RPMI7951 (cell line): ENCODE measurements at regions not wholly inside any gene's neighbourhood (a gene's known extent, or its start where the extent isn't known, plus 50 kb on each side); places are given as distances from the start of the nearest gene placed in this dataset.
"Not testable (repeated sequence)": the region's sequence is repeated elsewhere in the genome, so short reads cannot be mapped to it uniquely, and the experiment has no call there.

Experiments
- DNase-seq: peaks from one replicate; pipeline ENCODE4 v3.0.0-alpha.2; 2012; ENCODE audit warnings: low read depth

DNA sequence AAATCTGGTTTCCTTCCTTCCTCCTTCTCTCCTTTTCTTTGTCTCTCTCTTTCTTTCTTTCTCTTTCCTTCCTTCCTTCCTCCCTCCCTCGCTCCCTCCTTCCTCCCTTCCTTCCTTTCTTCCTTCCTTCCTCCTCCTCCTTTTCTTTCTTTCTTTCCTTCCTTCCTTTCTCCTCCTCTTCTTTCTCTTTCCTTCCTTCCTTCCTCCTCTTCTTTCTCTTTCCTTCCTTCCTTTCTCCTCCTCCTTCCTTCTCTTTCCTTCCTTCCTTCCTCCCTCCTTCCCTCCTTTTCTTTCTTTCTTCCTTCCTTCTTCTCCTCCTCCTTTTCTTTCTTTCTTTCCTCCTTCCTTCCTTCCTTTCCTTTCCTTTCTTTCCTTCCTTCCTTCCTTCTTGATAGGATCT lies 61.2 kb downstream of the VIP start:
- DNase-seq = no peak

DNA sequence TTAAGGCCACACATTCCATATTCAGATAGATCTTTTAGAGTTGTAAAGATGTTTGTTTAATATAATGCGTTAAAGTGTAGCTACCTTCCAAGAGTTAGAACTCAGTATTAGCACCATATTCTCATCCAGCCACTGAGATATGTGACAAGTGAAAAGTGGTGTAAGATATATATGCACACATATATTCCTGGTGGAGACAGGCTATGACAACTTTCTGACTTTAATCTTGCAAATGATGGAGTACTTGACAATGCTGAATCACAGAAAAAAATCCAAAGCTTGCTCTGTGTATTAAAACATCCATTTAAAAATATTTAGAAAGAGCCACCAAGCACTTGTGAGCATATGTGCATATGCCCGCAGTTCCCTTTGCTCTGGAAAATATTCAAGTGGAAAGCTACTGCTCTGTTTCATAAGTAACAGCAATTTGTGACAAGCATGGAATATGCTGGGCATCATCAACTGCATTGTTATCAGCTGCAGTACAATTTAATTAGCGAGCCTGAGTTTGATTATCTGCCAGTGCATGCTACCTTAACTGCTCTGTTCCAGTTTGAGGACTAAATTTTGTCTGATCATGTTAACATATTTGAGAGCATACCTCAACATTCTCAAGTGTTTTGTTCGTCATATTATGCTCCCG lies 64.8 kb downstream of the VIP start:
- DNase-seq = no peak

DNA sequence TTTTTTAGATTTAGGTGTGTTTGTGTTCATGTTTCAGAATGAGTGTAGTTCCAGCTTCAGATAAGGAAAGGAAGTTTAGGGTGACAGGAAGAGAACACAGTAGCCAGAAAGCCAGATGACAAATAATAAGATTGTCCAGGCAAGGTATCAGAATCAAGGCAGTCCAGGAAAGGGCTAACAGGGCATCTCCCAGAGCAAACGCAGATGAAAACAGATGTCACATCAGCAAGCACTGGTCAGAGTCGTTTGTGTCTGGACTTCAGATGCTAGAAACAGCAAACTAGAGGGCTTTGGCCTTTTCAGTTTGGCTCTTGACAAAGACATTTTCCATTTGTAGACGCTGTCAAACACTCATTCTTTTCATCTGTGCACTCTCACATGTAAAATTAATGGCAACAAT lies 65.5 kb downstream of the VIP start:
- no peak for DNase-seq

DNA sequence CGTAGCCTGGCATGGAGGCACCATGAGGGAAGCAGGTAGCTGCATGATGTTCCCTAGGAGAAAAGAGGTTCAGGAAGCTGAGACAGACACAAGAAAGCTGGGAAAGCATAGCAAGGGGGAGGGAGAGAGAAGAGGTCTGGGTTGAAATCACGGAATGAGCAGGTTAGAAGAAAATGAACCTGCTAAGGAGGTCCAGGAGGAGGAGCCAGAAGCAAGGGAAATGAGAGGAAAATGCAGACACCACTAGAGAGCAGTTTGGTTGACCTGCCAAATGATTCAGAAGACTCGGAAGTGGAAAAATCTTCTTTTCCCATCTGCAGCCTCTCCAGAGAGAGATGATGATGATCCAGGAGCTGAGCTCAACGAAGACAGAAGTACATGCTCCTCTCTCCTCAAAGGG lies 70.9 kb downstream of the VIP start:
- peak; percentile 2 for DNase-seq

DNA sequence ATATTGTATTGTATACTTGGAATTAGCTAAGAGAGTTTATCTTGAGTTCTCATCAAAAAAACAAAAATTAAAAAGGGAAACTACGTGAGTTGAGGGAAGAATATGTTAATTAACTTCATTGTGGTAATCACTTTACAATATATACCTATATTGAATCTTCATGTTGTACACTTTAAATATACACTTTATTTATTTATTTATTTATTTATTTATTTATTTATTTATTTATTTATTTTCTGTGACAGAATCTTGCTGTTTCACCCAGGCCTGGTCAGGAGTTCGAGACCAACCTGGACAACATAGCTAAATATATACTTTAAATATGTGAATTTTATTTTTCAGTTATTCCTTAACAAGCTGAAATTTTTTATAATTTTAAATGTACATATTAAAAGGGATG lies 74.1 kb downstream of the VIP start:
- DNase-seq = no peak

DNA sequence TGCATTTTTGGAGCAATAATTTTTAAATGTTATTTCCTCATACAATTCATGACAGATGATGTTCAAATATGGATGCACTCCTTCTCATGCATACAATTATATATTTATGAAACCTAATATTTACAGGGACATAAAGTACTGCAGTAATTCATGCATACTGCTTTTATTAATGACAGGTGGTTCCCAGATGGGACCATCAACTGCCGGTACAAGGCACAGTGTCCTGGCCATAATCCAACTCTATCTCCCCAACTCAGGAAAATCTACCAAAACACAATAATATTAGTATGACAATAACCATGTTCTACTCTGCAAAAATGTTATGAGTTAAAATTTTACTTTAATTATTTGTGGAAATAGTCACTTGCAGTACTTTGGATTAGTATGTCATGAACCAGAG lies 77.8 kb downstream of the VIP start:
- DNase-seq = no peak

DNA sequence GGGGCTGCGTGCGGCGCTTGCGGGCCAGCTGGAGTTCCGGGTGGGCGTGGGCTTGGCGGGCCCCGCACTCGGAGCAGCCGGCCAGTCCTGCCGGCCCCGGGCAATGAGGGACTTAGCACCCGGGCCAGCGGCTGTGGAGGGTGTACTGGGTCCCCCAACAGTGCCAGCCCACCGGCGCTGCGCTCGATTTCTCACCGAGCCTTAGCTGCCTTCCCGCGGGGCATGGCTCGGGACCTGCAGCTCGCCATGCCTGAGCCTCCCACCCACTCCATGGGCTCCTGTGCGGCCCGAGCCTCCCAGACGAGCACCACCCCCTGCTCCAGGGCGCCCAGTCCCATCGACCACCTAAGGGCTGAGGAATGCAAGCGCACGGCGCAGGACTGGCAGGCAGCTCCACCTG lies 83.8 kb downstream of the VIP start:
- DNase-seq = not testable (repeated sequence)

DNA sequence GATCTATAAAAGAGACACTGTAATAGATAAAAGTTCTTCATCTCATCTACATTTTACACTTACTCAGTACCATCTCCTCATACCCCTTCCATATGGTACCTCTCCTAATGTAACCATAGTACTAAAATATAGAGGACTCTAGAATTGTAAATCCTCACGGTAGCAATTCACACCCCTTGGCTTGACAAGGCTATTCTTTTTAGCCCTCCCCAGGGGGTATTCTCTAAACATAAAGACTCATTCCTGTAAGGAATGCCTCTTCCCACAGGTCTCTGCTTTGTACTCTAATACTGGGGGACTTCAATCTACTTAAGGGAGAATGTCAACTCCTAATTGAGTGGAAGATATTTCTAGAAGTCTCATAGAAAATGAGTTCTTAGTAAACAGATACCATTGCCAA lies 85.9 kb downstream of the VIP start:
- DNase-seq = no peak

DNA sequence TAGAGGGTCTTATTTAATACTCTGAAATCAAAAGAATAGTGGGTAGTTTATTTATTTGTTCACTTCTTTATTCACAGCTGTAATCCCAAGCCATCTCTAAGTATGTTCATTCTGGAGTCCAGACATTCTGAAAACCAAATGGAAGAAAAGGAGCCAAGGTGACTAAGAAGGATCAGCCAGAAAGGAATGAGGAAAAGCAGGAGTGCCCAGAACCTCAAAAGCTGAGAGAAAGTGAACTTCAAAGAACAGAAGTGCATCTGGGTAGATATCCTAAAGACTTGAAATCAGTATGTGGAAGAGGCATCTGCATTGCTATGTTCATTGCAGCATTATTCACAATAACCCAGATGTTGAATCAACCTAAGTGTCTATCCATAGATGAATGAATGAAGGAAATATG lies 94.8 kb downstream of the VIP start:
- no peak for DNase-seq

DNA sequence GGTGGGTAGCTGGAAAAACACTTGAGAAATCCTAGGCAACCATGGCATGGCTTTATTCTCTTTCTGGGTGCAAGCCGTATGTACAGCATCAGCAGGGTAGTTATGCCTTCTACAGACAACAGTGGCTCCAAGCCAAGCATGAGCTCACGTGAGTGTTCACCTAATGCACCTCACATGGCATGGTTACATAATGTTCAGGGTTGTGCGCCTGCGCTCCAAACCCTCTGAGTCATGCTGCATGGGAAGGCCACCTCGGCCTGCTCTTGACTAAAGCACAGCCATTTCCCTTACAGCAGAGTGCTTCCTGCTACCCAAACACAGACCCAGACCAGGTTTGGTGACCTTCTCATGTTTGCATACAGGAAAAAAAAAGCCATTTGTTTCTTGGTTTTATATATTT lies 96.2 kb downstream of the VIP start:
- peak; percentile 18 for DNase-seq

DNA sequence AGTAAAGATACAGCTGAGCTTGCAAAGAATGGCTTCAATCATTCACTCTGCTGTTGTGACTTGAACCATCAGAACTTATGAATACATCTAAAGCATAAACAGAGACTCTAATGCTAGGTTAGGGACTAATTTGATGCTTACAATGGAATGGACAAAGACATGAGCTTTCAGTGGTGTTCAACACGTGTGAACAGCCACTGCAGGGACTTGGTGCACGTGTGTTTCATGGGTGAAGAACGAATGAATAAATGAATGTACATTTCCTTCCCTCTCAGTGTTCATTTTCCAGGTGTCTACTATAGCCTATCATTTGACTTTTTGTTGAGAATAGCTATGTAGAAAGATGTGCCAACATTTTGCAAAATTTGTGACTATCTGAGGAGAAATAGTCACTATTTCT lies 98.3 kb downstream of the VIP start:
- DNase-seq = no peak

DNA sequence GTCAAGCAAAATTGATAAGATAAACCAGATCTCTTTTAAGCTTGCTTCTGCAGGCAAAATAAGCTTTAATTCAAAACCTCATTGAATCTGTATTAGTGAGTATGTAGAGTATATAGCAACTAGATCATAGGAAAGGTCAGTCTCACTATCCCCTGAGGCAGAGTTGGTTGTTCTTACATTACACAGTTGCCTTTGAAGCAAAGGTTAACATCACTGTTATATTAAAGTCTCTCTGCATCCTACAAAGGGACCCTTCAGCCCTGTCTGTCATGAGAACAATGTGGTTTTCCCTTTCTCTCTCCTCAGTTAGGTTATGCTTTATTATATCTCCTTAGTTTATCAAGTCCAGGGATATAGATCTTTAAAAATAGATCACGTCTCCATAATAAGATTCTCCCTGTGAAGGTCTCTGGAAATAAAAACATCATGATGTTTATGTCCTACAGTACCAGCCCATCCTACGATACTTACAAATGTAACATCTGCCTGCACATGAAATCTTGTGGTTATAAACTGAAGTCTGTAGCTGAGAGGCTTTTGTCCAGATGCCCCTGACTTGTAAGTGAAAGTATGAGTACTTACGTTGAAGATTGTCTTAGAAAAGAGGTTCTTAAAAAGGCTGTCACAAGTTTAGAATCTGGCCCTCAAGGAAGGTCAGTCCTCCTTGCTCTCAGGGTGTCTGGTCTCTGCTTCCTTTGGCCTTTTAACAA lies 103.6 kb downstream of the VIP start:
- DNase-seq = no peak

DNA sequence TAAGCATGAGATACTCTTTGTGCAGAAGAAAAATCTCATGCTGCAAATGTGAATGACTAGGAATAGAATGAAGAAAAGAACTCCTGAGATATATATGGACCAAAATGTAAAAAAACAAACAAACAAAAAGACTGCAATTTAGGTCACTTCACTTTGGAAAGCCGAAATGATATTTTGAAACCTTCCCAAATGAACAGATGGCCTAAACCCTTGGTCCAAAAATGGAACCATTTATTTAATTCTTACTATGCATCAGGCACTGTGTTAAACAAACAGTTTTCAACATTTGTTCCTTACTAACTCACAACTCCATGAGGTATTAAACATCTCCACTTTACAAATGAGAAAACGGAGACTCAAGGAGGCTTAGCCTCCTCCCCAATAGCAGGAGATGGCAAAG lies 107.5 kb downstream of the VIP start:
- DNase-seq = no peak

DNA sequence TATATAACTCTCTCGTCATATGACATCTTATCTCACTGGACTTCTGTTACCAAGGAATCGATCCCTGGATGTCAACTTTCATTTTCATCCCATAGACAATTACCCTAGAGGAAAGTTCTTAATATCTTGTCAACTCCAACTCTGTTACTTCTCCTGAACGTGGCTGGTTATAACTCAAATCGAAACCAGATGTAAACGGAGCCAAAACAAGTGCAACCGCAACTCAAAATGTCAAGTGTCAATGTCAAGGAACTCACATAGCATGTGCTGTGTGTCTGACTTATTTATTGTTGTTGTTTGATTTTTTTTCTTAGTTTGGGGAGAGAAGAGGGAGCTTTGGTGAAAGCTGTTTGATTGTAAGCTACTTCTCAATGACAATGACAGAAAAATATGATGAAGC lies 108.6 kb downstream of the VIP start:
- DNase-seq = peak; percentile 19

DNA sequence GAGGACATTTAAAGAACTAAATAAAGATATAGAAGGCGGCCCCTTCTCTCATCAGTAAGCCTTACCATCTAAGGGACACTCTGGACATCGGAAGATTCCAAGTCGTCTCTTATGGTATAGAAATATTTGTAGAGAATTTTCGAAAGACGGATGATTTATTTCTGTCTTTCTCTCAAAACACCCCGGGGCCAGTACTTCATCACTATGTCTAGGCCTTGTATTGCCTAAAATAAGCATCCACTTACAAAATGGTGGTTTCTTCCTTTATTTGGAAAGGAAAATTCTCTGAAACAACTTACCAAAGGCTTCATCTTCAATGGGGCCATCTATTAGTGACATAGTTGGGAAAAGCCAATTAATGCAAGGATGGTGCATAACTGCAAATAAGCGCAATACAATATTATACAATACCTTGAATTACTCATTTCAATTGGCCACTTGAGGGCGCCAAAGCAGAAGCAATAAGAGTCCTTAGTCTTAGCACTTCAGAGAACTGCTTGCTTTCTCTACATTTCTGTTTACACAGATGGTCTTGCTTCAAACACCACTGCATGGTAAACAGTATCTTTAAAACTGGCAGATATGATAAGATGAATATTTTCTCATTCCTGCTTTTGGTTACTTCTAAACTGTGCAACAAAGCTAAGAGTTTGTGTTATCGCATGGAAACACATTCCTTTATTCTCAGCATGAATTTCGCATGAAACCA lies 113.2 kb downstream of the VIP start:
- DNase-seq = peak; percentile 65

DNA sequence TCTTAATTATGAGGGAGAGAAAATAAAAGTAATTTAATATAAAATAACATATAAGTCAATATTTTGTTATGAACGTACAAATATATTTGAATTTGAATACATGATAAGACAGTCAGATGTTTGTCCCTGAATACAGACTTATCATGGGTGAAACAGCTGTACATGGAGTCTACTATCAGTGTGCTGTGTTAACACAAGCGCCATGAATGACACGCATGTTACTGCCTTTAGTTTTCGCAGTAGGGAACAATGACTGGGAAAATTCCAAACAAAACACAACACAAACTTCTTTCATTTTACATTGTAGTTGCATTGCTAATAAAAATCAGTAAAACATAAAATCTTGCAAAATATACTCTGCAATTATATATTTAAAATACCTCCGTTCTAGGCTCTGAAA lies 108.6 kb downstream of the FBXO5 start:
- no peak for DNase-seq

DNA sequence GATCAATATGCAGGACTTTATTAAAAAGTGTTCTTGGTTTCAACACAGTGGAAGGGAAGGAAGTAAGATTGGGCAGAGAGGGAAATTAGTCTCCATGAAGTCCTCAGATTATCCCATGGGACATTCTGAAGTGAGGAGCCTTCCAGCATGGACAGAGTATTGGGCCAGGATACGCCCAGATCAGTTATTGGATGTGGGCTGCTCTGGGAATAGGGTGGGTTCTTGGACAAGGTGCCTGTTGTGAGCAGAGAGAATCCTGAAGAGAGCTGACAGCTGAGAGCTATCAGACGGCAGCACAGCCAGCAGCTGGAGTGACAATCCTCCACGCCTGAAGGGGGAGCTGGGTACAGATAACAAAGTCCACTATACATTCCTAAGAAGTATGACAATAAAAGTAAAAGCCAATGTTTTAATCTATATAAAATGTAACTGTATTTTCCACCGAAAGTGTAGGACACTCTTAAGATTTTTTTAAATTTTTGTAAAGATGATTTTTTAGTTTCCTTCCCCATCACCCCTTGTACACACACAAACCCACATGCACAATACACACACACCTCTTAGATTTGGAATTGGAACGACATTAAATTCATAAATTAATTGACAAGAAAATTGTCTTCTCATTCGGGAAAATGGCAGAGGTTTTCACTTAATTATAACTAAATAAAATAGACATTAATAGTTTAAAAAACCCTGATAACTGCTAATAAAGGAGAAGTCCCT lies 107.8 kb downstream of the FBXO5 start:
- no peak for DNase-seq

DNA sequence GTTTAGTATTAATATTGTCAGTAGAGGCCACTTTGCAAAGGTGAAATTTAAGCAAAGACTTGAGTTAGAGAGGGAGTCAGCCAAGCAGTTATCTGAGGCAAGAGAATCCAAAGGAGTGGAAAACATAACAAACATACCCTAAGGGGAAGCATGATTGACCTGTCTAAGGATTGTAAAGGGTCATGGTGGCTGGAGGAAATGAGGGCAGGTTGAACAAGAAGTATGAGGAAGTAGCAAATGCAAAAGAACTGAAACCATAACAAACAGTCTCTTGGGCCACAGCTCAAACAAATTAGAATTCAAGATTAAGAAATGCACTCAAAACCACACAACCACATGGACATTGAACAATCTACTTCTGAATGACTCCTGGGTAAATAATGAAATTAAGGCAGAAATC lies 103.2 kb downstream of the FBXO5 start:
- DNase-seq = no peak

DNA sequence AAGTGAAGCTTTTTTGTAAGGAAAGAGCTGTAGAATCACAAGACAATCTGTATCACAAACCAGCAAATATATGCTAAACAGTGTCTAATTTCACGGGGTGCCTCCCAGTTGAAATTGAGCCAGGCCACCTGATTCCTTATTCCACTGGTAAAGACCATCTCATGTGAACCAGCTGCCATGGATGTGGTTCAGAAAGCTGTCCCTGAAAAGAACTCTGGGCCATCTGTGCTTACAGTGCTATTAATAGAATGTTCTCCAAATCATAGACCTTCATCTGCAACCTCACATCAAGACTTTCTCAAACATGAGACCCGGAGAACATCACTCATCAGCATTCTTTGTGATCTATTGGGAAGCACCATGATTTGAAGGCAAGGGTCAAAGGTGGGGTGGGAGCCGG lies 89.7 kb downstream of the FBXO5 start:
- no peak for DNase-seq

DNA sequence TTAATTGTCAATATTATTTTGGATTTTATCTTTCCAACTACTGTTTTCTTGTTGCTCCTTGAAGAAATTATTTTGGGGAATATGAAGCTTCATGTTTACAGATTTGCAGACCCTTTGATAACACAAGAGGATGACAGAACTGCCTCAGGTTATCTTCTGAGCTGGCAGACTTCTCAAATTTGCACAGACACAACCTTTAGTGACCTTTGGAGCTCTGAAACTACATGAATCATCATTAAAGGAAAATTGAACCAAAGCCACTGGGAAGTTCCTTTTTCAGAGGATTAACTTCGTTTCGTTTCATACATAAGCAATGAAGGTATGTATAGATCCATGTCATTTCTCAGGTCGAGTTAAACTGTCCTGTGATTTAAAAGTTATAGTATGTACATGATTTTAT lies 85.9 kb downstream of the FBXO5 start:
- DNase-seq = peak; percentile 30

DNA sequence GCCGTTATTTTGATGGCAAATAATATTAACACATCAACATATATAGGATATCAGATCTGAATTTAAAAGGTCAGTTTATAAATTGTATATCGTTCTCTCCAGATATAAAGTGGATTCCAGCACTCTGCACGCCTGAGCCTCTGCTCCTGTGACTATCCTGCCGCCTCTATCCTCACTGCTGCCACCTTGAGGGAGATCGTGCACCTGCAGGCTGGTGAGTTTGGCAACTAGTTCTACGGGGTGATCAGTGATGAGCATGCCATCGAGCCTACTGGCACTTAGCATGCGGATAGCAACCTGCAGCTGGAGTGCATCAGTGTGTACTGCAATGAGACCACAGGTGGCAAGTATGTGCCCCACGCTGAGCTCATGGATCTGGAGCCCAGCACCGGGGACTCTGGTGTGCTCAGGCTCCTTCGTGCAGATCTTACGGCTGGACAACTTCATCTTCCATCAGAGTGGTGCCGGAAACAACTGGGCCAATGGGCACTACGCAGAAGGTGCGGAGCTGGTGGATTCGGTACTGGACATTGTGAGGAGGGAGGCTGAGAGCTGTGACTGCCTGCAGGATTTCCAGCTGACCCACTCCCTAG lies 84.9 kb downstream of the FBXO5 start:
- DNase-seq = peak; percentile 60

DNA sequence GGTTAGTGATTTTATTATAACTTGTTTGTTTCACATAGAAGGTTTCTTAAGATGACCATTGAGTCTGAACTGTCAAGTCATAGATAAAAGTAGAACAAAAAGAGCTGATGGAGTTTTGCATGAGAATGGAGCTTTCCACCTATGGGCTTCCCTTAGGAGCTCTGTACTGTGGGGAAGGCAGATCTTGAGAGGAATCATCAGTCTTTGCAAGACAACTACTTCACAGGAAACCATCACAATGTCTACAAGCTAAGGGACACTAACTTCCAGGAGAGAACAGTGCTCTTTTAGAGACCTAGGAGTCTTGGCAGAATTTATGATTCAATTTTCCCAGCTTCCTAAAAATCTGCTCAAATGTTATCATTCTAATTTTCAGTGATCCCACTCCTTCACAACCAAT lies 78.2 kb downstream of the FBXO5 start:
- no peak for DNase-seq
